Hepatocyte (in vitro differentiated cells): ENCODE measurements at regions not wholly inside any gene's neighbourhood (a gene's known extent, or its start where the extent isn't known, plus 50 kb on each side); places are given as distances from the start of the nearest gene placed in this dataset.

Experiments used
- DNase-seq: peaks from one replicate; pipeline ENCODE4 v3.0.0-alpha.2; 2016; ENCODE audit warnings: low spot score
- H2AFZ ChIP-seq: fragments of 200-600 bp; sonication (generic); 2 replicates; pipeline ENCODE4 v1.6.0; 2016; ENCODE audit warnings: antibody characterized with exemption, mild to moderate bottlenecking
- H3K27ac ChIP-seq: fragments of 200-600 bp; sonication (generic); 2 replicates; pipeline ENCODE4 v1.5.1; 2016; ENCODE audit warnings: mild to moderate bottlenecking
- H3K27me3 ChIP-seq: fragments of 200-600 bp; sonication (generic); 2 replicates; pipeline ENCODE4 v1.6.1; 2016
- H3K36me3 ChIP-seq: fragments of 200-600 bp; sonication (generic); replicated peaks from 2 replicates; pipeline ENCODE4 v1.5.1; 2016; ENCODE audit warnings: low read depth; ENCODE audit not compliant: insufficient read depth
- H3K4me1 ChIP-seq: fragments of 200-600 bp; sonication (generic); 2 replicates; pipeline ENCODE4 v1.5.1; 2016; ENCODE audit warnings: mild to moderate bottlenecking, moderate library complexity; ENCODE audit not compliant: insufficient read depth
- H3K4me2 ChIP-seq: fragments of 200-600 bp; sonication (generic); 2 replicates; pipeline ENCODE4 v1.6.0; 2016
- H3K4me3 ChIP-seq: fragments of 200-600 bp; sonication (generic); 2 replicates; pipeline ENCODE4 v1.5.1; 2016; ENCODE audit warnings: mild to moderate bottlenecking
- H3K79me2 ChIP-seq: fragments of 200-600 bp; sonication (generic); 2 replicates; pipeline ENCODE4 v1.6.0; 2017; ENCODE audit warnings: mild to moderate bottlenecking
- H3K9me2 ChIP-seq: fragments of 200-600 bp; sonication (generic); replicated peaks from 2 replicates; pipeline ENCODE4 v1.6.0; 2017; ENCODE audit warnings: mild to moderate bottlenecking; ENCODE audit not compliant: insufficient read depth
- H3K9me3 ChIP-seq: fragments of 200-600 bp; sonication (generic); 2 replicates; pipeline ENCODE4 v1.5.1; 2016; ENCODE audit warnings: low read depth, mild to moderate bottlenecking
- H4K20me1 ChIP-seq: fragments of 200-600 bp; sonication (generic); 2 replicates; pipeline ENCODE4 v1.6.0; 2016; ENCODE audit warnings: mild to moderate bottlenecking; ENCODE audit not compliant: insufficient read depth, poor library complexity, severe bottlenecking
- CTCF ChIP-seq: fragments of 200-600 bp; sonication (generic); IDR thresholded peaks from 2 replicates; pipeline ENCODE4 v1.5.1; 2016; ENCODE audit warnings: antibody characterized with exemption, mild to moderate bottlenecking; ENCODE audit not compliant: poor library complexity
- EZH2 ChIP-seq: fragments of 200-600 bp; sonication (generic); IDR thresholded peaks from 2 replicates; pipeline ENCODE4 v1.6.1; 2016; ENCODE audit warnings: antibody characterized with exemption, mild to moderate bottlenecking, borderline replicate concordance
- EZH2phosphoT487 ChIP-seq: fragments of 200-600 bp; sonication (generic); IDR thresholded peaks from one replicate; pipeline ENCODE4 v1.6.1; 2018; ENCODE audit warnings: antibody characterized with exemption, mild to moderate bottlenecking, low read depth, moderate library complexity; ENCODE audit not compliant: unreplicated experiment, severe bottlenecking
- WGBS: methylation state at CpG from one replicate; pipeline ENCODE4 v1.1.6; 2016; ENCODE audit warnings: low lambda C conversion rate; ENCODE audit errors: missing lambda C conversion rate; 5-methylcytosine and 5-hydroxymethylcytosine counted together

GRCh38 chr7:91537260-91538152 lies 273.3 kb downstream of the FZD1 start:
- H3K4me2 ChIP-seq: no peak overlapping the region
- H3K9me3 ChIP-seq: no peaks in the 10 kb centered on the region
- no peaks in the 10 kb centered on the region for H3K27me3 ChIP-seq
- H3K4me3 ChIP-seq: no peak overlapping the region
- 35% methylated on average over 9 of the region's 9 CpGs for WGBS
- H3K4me1 ChIP-seq: peaks cover 3% of the 10 kb centered on the region
- no peaks in the 10 kb centered on the region for H3K79me2 ChIP-seq
- DNase-seq: no peak
- no peaks in the 10 kb centered on the region for H3K36me3 ChIP-seq
- H3K27ac ChIP-seq: no peak overlapping the region
- peak overlapping the region; percentile 17 for H2AFZ ChIP-seq
- H4K20me1 ChIP-seq: no peaks in the 10 kb centered on the region
- H3K9me2 ChIP-seq: no peaks in the 10 kb centered on the region
- TF ChIP-seq EZH2phosphoT487 (no peak), CTCF (no peak), EZH2 (no peak)

GRCh38 chr7:91541641-91542040 lies 277.4 kb downstream of the FZD1 start:
- Histone ChIP-seq H3K79me2 (no peaks in the 10 kb centered on the region), H4K20me1 (no peaks in the 10 kb centered on the region), H3K27ac (no peak overlapping the region), H3K27me3 (no peaks in the 10 kb centered on the region), H3K4me3 (no peak overlapping the region), H3K4me1 (peaks cover 3% of the 10 kb centered on the region), H2AFZ (no peak overlapping the region), H3K36me3 (no peaks in the 10 kb centered on the region), H3K4me2 (no peak overlapping the region), H3K9me3 (no peaks in the 10 kb centered on the region), H3K9me2 (no peaks in the 10 kb centered on the region)
- 92% methylated on average over 1 of the region's 1 CpG for WGBS
- TF ChIP-seq CTCF (no peak), EZH2 (no peak), EZH2phosphoT487 (no peak)
- no peak for DNase-seq

GRCh38 chr7:91543646-91544045 lies 279.4 kb downstream of the FZD1 start:
- no peak for DNase-seq
- no peak overlapping the region for H2AFZ ChIP-seq
- H3K27me3 ChIP-seq: no peaks in the 10 kb centered on the region
- no peaks in the 10 kb centered on the region for H3K79me2 ChIP-seq
- 94% methylated on average over 1 of the region's 1 CpG for WGBS
- TF ChIP-seq EZH2: no peak
- no peak for TF ChIP-seq EZH2phosphoT487
- no peak overlapping the region for H3K4me2 ChIP-seq
- H3K4me1 ChIP-seq: no peaks in the 10 kb centered on the region
- H4K20me1 ChIP-seq: no peaks in the 10 kb centered on the region
- H3K4me3 ChIP-seq: no peak overlapping the region
- no peaks in the 10 kb centered on the region for H3K9me3 ChIP-seq
- no peaks in the 10 kb centered on the region for H3K9me2 ChIP-seq
- H3K36me3 ChIP-seq: no peaks in the 10 kb centered on the region
- H3K27ac ChIP-seq: no peak overlapping the region

- TF ChIP-seq EZH2 (no peak), CTCF (no peak), EZH2phosphoT487 (no peak)
- Histone ChIP-seq H3K27ac (no peak overlapping the region), H3K36me3 (no peaks in the 10 kb centered on the region), H3K27me3 (no peaks in the 10 kb centered on the region), H3K4me2 (no peak overlapping the region), H2AFZ (no peak overlapping the region), H4K20me1 (no peaks in the 10 kb centered on the region), H3K9me3 (no peaks in the 10 kb centered on the region), H3K79me2 (no peaks in the 10 kb centered on the region), H3K9me2 (no peaks in the 10 kb centered on the region), H3K4me3 (no peak overlapping the region), H3K4me1 (peaks cover under 1% of the 10 kb centered on the region)
- no peak for DNase-seq
- WGBS: 80% methylated on average over 1 of the region's 1 CpG
Measured at GRCh38 chr7:91549878-91550277, 285.6 kb downstream of the FZD1 start.
